ENCODE measurements at regions not wholly inside any gene's neighbourhood (a gene's known extent, or its start where the extent isn't known, plus 50 kb on each side); places are given as distances from the start of the nearest gene placed in this dataset.

DNA sequence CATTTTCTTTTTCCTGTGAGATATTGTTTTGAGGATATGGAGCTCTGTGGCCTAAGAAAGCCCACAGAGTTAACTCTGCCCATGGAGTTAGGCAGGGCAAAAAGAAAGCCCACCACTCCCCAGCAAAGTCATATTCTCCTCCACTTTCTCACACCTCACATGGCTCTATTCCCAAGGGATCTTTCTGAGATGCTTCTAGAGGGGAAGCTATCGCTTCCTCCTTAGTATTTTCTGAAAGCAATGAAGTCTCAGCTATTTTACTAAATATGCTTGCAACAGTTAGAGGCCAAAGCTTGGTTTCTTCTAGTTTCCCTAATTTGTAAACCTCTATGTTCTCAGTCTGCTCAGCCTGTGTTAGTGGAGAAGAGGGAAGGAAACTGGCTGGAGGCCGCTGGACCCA is 80.3 kb upstream of the EOMES start:
- TF ChIP-seq POLR2A (IDR thresholded peaks at IDR 0.05; ENCODE audit: borderline replicate concordance, extremely low read depth, insufficient read depth, insufficient read length) (no peak), EZH2phosphoT487 (IDR thresholded peaks at IDR 0.05; ENCODE audit: borderline replicate concordance) (no peak), EGR1 (IDR thresholded peaks at IDR 0.05; ENCODE audit: low read depth) (no peak), ZNF274 (IDR thresholded peaks at IDR 0.05; ENCODE audit: low read depth, low read length) (no peak)
- TF ChIP-seq, protein P1, sequence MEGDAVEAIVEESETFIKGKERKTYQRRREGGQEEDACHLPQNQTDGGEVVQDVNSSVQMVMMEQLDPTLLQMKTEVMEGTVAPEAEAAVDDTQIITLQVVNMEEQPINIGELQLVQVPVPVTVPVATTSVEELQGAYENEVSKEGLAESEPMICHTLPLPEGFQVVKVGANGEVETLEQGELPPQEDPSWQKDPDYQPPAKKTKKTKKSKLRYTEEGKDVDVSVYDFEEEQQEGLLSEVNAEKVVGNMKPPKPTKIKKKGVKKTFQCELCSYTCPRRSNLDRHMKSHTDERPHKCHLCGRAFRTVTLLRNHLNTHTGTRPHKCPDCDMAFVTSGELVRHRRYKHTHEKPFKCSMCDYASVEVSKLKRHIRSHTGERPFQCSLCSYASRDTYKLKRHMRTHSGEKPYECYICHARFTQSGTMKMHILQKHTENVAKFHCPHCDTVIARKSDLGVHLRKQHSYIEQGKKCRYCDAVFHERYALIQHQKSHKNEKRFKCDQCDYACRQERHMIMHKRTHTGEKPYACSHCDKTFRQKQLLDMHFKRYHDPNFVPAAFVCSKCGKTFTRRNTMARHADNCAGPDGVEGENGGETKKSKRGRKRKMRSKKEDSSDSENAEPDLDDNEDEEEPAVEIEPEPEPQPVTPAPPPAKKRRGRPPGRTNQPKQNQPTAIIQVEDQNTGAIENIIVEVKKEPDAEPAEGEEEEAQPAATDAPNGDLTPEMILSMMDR (IDR thresholded peaks at IDR 0.05 in 2 of 3, conservative IDR thresholded peaks at IDR 0.05 in 1 of 3; ENCODE audit: borderline replicate concordance in 1 of 3, insufficient read depth in 1 of 3, low read depth in 2 of 3, low read length in 2 of 3): no peak
- TF ChIP-seq, protein P2, sequence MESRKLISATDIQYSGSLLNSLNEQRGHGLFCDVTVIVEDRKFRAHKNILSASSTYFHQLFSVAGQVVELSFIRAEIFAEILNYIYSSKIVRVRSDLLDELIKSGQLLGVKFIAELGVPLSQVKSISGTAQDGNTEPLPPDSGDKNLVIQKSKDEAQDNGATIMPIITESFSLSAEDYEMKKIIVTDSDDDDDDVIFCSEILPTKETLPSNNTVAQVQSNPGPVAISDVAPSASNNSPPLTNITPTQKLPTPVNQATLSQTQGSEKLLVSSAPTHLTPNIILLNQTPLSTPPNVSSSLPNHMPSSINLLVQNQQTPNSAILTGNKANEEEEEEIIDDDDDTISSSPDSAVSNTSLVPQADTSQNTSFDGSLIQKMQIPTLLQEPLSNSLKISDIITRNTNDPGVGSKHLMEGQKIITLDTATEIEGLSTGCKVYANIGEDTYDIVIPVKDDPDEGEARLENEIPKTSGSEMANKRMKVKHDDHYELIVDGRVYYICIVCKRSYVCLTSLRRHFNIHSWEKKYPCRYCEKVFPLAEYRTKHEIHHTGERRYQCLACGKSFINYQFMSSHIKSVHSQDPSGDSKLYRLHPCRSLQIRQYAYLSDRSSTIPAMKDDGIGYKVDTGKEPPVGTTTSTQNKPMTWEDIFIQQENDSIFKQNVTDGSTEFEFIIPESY (IDR thresholded peaks at IDR 0.05; ENCODE audit: extremely low read depth, insufficient replicate concordance, low read length): no peak
- ChIA-PET RAD21 (ENCODE audit: low non-redundant PET in 1 of 2, low total read pairs in 2 of 2, uncharacterized antibody in 2 of 2, unreplicated experiment in 2 of 2) (no interaction called here), POLR2A (no interaction called here), CTCF (no interaction called here)
- Histone ChIP-seq H2AFZ (ENCODE audit: low read depth, low read length, poor library complexity, severe bottlenecking) (no peak overlapping the region), H3K79me2 (ENCODE audit: insufficient read depth, low read length) (no peaks in the 10 kb centered on the region), H3K4me1 (ENCODE audit: control insufficient read depth in 1 of 2, insufficient read depth in 2 of 2, low read length in 2 of 2) (no peaks in the 10 kb centered on the region), H3K9me2 (ENCODE audit: insufficient read depth) (no peaks in the 10 kb centered on the region), H4K20me1 (ENCODE audit: insufficient read depth) (no peaks in the 10 kb centered on the region; the same call in 1 of the 2 replicates), H3K9me3 (ENCODE audit: control insufficient read depth in 1 of 2, insufficient read depth in 1 of 2, low read depth in 1 of 2, low read length in 2 of 2) (no peaks in the 10 kb centered on the region), H3K9ac (ENCODE audit: low read length) (no peak overlapping the region), H3K4me3 (replicated peaks in 1 of 2; ENCODE audit: low read depth in 1 of 2, low read length in 2 of 2) (no peak overlapping the region), H3K27me3 (ENCODE audit: insufficient read depth, low read length) (no peaks in the 10 kb centered on the region), H3K36me3 (ENCODE audit: control insufficient read depth in 1 of 2, insufficient read depth in 2 of 2, low read length in 2 of 2) (no peaks in the 10 kb centered on the region), H3K4me2 (ENCODE audit: low read length) (no peak overlapping the region), H3K27ac (ENCODE audit: low read depth, low read length) (no peak overlapping the region)
- ATAC-seq (no peak), DNase-seq (ENCODE audit: low read depth, low spot score) (no peak)
- intact Hi-C loops (cut with micrococcal nuclease): no loop called here
- BruUV-seq (replicated peaks): no TSS peak
